K562 (cell line): ENCODE measurements at regions not wholly inside any gene's neighbourhood (a gene's known extent, or its start where the extent isn't known, plus 50 kb on each side); places are given as distances from the start of the nearest gene placed in this dataset.
A peak's percentile ranks its signal among the peaks of the same experiment; 100 is the strongest.

Experiments
- HMBOX1 ChIP-seq: sonication (generic); IDR thresholded peaks from 2 replicates; pipeline ENCODE4 v1.6.1; 2016
- HMG20B ChIP-seq: fragments of 250-450 bp; sonication (Bioruptor Pico); IDR thresholded peaks from 2 replicates; pipeline ENCODE4 v1.5.0; 2021; ENCODE audit warnings: mild to moderate bottlenecking
- HNRNPLL ChIP-seq: fragments of 200-400 bp; formaldehyde crosslinking; IDR thresholded peaks from 2 replicates; pipeline ENCODE4 v1.6.1; 2017; ENCODE audit warnings: low read length, low read depth, mild to moderate bottlenecking; ENCODE audit not compliant: poor library complexity, severe bottlenecking
- JUN ChIP-seq, 2 experiments: sonication (generic) in 1 of 2; formaldehyde crosslinking in 1 of 2; IDR thresholded peaks; 2 replicates each; pipeline versions ENCODE4 v1.6.1 to v1.8.0; 2012 to 2022; ENCODE audit warnings: borderline replicate concordance in 2 of 2, mild to moderate bottlenecking in 2 of 2, improper control_type of control experiment in 1 of 2, low read depth in 1 of 2, low read length in 1 of 2, missing genetic modification reagents in 1 of 2
- MGA ChIP-seq: fragments of 450-650 bp; IDR thresholded peaks from 2 replicates; pipeline ENCODE4 v1.6.1; 2016; ENCODE audit warnings: mild to moderate bottlenecking, moderate library complexity
- NFIX ChIP-seq: fragments of 250-450 bp; sonication (Bioruptor Pico); IDR thresholded peaks from 2 replicates; pipeline ENCODE4 v1.4.0; 2020; ENCODE audit warnings: low read depth, mild to moderate bottlenecking, moderate library complexity
- RAD21 ChIP-seq, 2 experiments: fragments of 250-450 bp in 1 of 2; fragments of 450-650 bp in 1 of 2; sonication (Bioruptor Pico) in 1 of 2; formaldehyde crosslinking in 1 of 2; IDR thresholded peaks in 1 of 2; conservative IDR thresholded peaks in 1 of 2; 2 replicates each; pipeline versions ENCODE4 v1.4.0 to v1.8.0; 2020 to 2022; ENCODE audit warnings: mild to moderate bottlenecking in 2 of 2, moderate library complexity in 1 of 2
- TRIM24 ChIP-seq, 2 experiments: fragments of 450-650 bp; IDR thresholded peaks; 2 replicates each; pipeline ENCODE4 v1.6.1; 2016
- ZBTB34 ChIP-seq: fragments of 250-450 bp; sonication (Bioruptor Pico); IDR thresholded peaks from 2 replicates; pipeline ENCODE4 v1.8.0; 2021; ENCODE audit warnings: mild to moderate bottlenecking, moderate library complexity
- ZNF583 ChIP-seq: fragments of 250-450 bp; sonication (Bioruptor Pico); IDR thresholded peaks from 2 replicates; pipeline ENCODE4 v1.4.0; 2020
- ZNF639 ChIP-seq, 2 experiments: fragments of 200-800 bp in 1 of 2; sonication (Bioruptor generic) in 1 of 2; sonication (generic) in 1 of 2; formaldehyde crosslinking in 1 of 2; IDR thresholded peaks in 1 of 2; conservative IDR thresholded peaks in 1 of 2; 2 replicates each; pipeline versions ENCODE4 v1.5.0 to v1.6.1; 2016 to 2020; ENCODE audit warnings: missing compliant biosample characterization in 1 of 2, missing genetic modification characterization in 1 of 2, missing genetic modification reagents in 1 of 2

- TF ChIP-seq MGA (peak; percentile 41; the same call in 1 of the 2 replicates), ZNF583 (CRISPR knock-in tag) (peak; percentile 100), HMBOX1 (no peak), HNRNPLL (no peak), HMG20B (peak; percentile 98), NFIX (CRISPR knock-in tag) (peak; percentile 92), RAD21 (CRISPR knock-in tag; conservative IDR thresholded peaks at IDR 0.05 in 1 of 2, IDR thresholded peaks at IDR 0.05 in 1 of 2) (peak; percentile 7 to 77; a peak in 2 of 4 replicates), TRIM24 (IDR thresholded peaks at IDR 0.05) (peak; percentile 99), ZNF639 (CRISPR knock-in tag; conservative IDR thresholded peaks at IDR 0.05 in 1 of 2, IDR thresholded peaks at IDR 0.05 in 1 of 2) (peak in 1 of 2 experiments; percentile 93; a peak in 2 of 4 replicates), JUN (IDR thresholded peaks at IDR 0.05; ENCODE audit: borderline replicate concordance, low read depth, low read length) (0 out of 2 replicates have a peak, but pooled peaks have one; percentile 32), JUN (CRISPR knock-in tag; IDR thresholded peaks at IDR 0.05; ENCODE audit: borderline replicate concordance) (no peak), ZBTB34 (CRISPR knock-in tag) (peak; percentile 94)
Observed at GRCh38 chr5:5585751-5586341, 163.4 kb downstream of the ICE1 start (continued).
